ENCODE measurements at regions not wholly inside any gene's neighbourhood (a gene's known extent, or its start where the extent isn't known, plus 50 kb on each side); places are given as distances from the start of the nearest gene placed in this dataset.

DNA sequence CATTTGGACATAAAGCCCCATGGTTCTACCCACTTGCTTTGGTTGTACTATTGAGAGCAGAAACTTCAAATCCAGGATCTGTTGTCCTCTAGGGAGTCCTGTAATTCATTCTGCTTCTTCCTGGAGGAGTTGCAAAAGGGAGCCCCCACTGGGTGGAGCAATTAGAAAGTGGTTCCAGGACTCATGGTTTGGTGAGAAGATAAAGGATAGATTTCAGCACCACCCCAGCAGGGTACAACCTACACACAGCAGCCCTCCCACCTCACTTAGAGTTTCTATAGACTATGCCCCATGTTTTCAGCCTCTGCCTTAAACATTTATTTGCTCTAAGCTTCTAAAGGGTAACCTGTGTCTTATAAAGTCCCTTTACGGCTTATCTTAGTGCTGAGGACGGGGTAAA, 112.6 kb upstream of the ARRDC3 start:
- no peak overlapping the region for H3K27ac ChIP-seq (ENCODE audit: low read length in 2 of 2)
- TF ChIP-seq, protein P1, sequence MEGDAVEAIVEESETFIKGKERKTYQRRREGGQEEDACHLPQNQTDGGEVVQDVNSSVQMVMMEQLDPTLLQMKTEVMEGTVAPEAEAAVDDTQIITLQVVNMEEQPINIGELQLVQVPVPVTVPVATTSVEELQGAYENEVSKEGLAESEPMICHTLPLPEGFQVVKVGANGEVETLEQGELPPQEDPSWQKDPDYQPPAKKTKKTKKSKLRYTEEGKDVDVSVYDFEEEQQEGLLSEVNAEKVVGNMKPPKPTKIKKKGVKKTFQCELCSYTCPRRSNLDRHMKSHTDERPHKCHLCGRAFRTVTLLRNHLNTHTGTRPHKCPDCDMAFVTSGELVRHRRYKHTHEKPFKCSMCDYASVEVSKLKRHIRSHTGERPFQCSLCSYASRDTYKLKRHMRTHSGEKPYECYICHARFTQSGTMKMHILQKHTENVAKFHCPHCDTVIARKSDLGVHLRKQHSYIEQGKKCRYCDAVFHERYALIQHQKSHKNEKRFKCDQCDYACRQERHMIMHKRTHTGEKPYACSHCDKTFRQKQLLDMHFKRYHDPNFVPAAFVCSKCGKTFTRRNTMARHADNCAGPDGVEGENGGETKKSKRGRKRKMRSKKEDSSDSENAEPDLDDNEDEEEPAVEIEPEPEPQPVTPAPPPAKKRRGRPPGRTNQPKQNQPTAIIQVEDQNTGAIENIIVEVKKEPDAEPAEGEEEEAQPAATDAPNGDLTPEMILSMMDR (IDR thresholded peaks at IDR 0.05) = no peak
- TF ChIP-seq EZH2 (IDR thresholded peaks at IDR 0.05; ENCODE audit: borderline replicate concordance, insufficient read depth, low read depth, low read length, poor library complexity, severe bottlenecking) = no peak
- ChIA-PET CTCF (no interaction called here), POLR2A (no interaction called here)
- H3K4me1 ChIP-seq (ENCODE audit: control insufficient read depth in 2 of 2, insufficient read depth in 2 of 2, low read length in 2 of 2) = no peaks in the 10 kb centered on the region
- no peaks in the 10 kb centered on the region for H3K79me2 ChIP-seq (ENCODE audit: control insufficient read depth, insufficient read depth, low read length)
- no peak overlapping the region for H3K4me3 Mint-ChIP-seq
- DNase-seq = no peak
- H2AFZ ChIP-seq (ENCODE audit: insufficient read depth, low read depth, low read length, poor library complexity, severe bottlenecking) = no peak overlapping the region
- H3K4me2 ChIP-seq (replicated peaks; ENCODE audit: low read depth, low read length, poor library complexity, severe bottlenecking) = no peak overlapping the region
- H3K9me3 ChIP-seq (ENCODE audit: control extremely low read depth in 1 of 3, control insufficient read depth in 2 of 3, insufficient read depth in 1 of 3, low read length in 2 of 3) = no peaks in the 10 kb centered on the region
- no peaks in the 10 kb centered on the region for H3K36me3 ChIP-seq (replicated peaks in 1 of 2; ENCODE audit: control extremely low read depth in 1 of 2, control insufficient read depth in 1 of 2, extremely low read depth in 1 of 2, insufficient read depth in 2 of 2, low read length in 1 of 2)
- peaks cover 4% of the 10 kb centered on the region for H3K27me3 Mint-ChIP-seq
- intact Hi-C loops (cut with micrococcal nuclease) = no loop called here
- WGBS (ENCODE audit: insufficient coverage) = 100% methylated on average over 1 of the region's 2 CpGs
- no peaks in the 10 kb centered on the region for H4K20me1 ChIP-seq (ENCODE audit: control insufficient read depth, insufficient read depth, low read length, poor library complexity, severe bottlenecking)
- H3K9ac ChIP-seq (ENCODE audit: low read length) = no peak overlapping the region
- H3K9me3 Mint-ChIP-seq (ENCODE audit: insufficient read depth) = no peaks in the 10 kb centered on the region
- no peaks in the 10 kb centered on the region for H3K27me3 ChIP-seq (replicated peaks in 1 of 4; ENCODE audit: control extremely low read depth in 1 of 4, control insufficient read depth in 3 of 4, insufficient read depth in 4 of 4, low read length in 3 of 4)
- H3K27ac Mint-ChIP-seq = no peak overlapping the region
- no peak for ATAC-seq (ENCODE audit: low read depth)
- no peaks in the 10 kb centered on the region for H3K4me1 Mint-ChIP-seq
- H3K4me3 ChIP-seq (ENCODE audit: control extremely low read depth in 1 of 5, extremely low read depth in 1 of 5, insufficient read depth in 1 of 5, low read depth in 2 of 5, low read length in 4 of 5) = no peak overlapping the region

DNA sequence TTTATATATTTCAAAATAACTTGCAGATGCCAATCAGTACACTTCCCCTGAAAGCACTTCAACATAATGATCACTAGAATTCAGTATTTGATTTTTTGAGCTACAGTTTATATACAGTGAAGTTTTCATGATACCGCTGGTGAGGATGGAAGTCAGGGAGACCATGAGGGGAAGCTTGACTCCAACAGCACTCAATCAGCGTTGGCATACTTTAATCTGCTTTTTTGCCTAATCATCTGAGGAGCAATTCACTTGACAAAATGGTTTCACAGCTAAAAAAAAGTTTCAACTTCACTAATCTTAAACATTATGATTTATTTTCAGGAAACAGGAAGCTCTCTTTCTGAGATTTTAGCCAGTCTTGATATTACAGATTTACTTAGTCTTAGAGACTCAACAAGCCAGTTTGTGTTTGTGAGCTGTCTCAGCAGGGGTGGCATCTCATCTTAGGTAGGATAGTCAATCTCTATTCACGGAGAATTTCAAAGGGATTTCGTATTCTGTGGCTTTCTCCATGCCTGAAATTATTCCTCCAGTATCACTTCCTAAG, 111.4 kb upstream of the ARRDC3 start:
- no peak for TF ChIP-seq EZH2 (IDR thresholded peaks at IDR 0.05; ENCODE audit: borderline replicate concordance, insufficient read depth, low read depth, low read length, poor library complexity, severe bottlenecking)
- TF ChIP-seq, protein P1 (IDR thresholded peaks at IDR 0.05) = no peak
- Mint-ChIP-seq H3K27ac (no peak overlapping the region), H3K27me3 (peaks cover 4% of the 10 kb centered on the region), H3K4me1 (no peaks in the 10 kb centered on the region), H3K9me3 (ENCODE audit: insufficient read depth) (no peaks in the 10 kb centered on the region), H3K4me3 (no peak overlapping the region)
- Histone ChIP-seq H3K4me1 (ENCODE audit: control insufficient read depth in 2 of 2, insufficient read depth in 2 of 2, low read length in 2 of 2) (no peaks in the 10 kb centered on the region), H3K27me3 (replicated peaks in 1 of 4; ENCODE audit: control extremely low read depth in 1 of 4, control insufficient read depth in 3 of 4, insufficient read depth in 4 of 4, low read length in 3 of 4) (no peaks in the 10 kb centered on the region), H3K9me3 (ENCODE audit: control extremely low read depth in 1 of 3, control insufficient read depth in 2 of 3, insufficient read depth in 1 of 3, low read length in 2 of 3) (no peaks in the 10 kb centered on the region), H4K20me1 (ENCODE audit: control insufficient read depth, insufficient read depth, low read length, poor library complexity, severe bottlenecking) (no peaks in the 10 kb centered on the region), H2AFZ (ENCODE audit: insufficient read depth, low read depth, low read length, poor library complexity, severe bottlenecking) (no peak overlapping the region), H3K4me2 (replicated peaks; ENCODE audit: low read depth, low read length, poor library complexity, severe bottlenecking) (no peak overlapping the region), H3K36me3 (replicated peaks in 1 of 2; ENCODE audit: control extremely low read depth in 1 of 2, control insufficient read depth in 1 of 2, extremely low read depth in 1 of 2, insufficient read depth in 2 of 2, low read length in 1 of 2) (no peaks in the 10 kb centered on the region), H3K9ac (ENCODE audit: low read length) (no peak overlapping the region), H3K27ac (ENCODE audit: low read length in 2 of 2) (no peak overlapping the region), H3K4me3 (ENCODE audit: control extremely low read depth in 1 of 5, extremely low read depth in 1 of 5, insufficient read depth in 1 of 5, low read depth in 2 of 5, low read length in 4 of 5) (no peak overlapping the region), H3K79me2 (ENCODE audit: control insufficient read depth, insufficient read depth, low read length) (no peaks in the 10 kb centered on the region)
- POLR2A ChIA-PET = no interaction called here
- no CpG with 5 or more reads among the region's 4 CpGs for WGBS (ENCODE audit: insufficient coverage)
- ATAC-seq (ENCODE audit: low read depth) = no peak
- intact Hi-C loops (cut with micrococcal nuclease) = no loop called here
- DNase-seq = no peak
- CTCF ChIA-PET = interaction anchor here (1.0 kb wide), 1 partner anchor 11 kb away, joined by 3 read pairs; no protein-coding TSS in a partner anchor

Measured in B cell (primary cell).